ENCODE measurements at regions not wholly inside any gene's neighbourhood (a gene's known extent, or its start where the extent isn't known, plus 50 kb on each side); places are given as distances from the start of the nearest gene placed in this dataset.

DNA sequence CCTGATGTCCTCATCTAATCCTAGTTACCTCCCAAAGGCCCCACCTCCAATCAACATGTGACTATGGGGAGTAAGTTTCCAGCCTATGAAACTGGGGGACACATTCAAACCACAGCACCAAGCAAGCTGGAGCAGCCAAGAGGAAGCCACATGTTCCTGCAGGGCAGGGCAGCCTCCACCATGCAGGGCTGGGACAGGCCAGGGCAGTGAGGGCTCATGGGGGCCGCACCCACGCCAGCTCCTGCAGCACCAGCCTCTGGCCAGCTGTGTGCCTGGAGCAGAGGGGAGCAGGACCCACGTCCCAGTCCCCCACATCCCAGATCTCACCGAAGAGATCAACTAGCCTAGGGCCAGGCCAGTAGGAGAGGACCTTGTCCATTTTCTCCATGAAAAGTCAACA lies 85.9 kb upstream of the INSIG1 start:
- no peak for TF ChIP-seq CTCF (optimal IDR thresholded peaks at IDR 0.05 in 1 of 3, IDR thresholded peaks at IDR 0.05 in 1 of 3, conservative IDR thresholded peaks at IDR 0.05 in 1 of 3; ENCODE audit: extremely low read depth in 1 of 3, insufficient read depth in 2 of 3, low read length in 3 of 3)
- no peak for TF ChIP-seq EZH2 (IDR thresholded peaks at IDR 0.05; ENCODE audit: low read length)

All from keratinocyte (primary cell).